GM23338 (cell line): ENCODE measurements at regions not wholly inside any gene's neighbourhood (a gene's known extent, or its start where the extent isn't known, plus 50 kb on each side); places are given as distances from the start of the nearest gene placed in this dataset.

Experiments
- ATAC-seq: fragments of 200-7000 bp; cut with Tn5 transposase; 3 replicates; pipeline ENCODE4 v1.9.1; 2020
- DNase-seq: peaks from one replicate; pipeline ENCODE4 v3.0.0-alpha.2; 2015; ENCODE audit warnings: low spot score
- H2AFZ ChIP-seq: fragments of 200-600 bp; sonication (generic); 2 replicates; pipeline ENCODE4 v1.8.0; 2016; ENCODE audit warnings: antibody characterized with exemption, mild to moderate bottlenecking, moderate library complexity
- H3F3A ChIP-seq: fragments of 200-600 bp; sonication (generic); replicated peaks from 2 replicates; pipeline ENCODE4 v1.8.0; 2017; ENCODE audit warnings: antibody characterized with exemption, mixed run types, low read depth
- H3K27ac ChIP-seq: fragments of 200-600 bp; sonication (generic); 2 replicates; pipeline ENCODE4 v1.6.1; 2016; ENCODE audit warnings: low read depth
- H3K27me3 ChIP-seq: fragments of 200-600 bp; sonication (generic); 2 replicates; pipeline ENCODE4 v1.8.0; 2016; ENCODE audit warnings: mild to moderate bottlenecking, mixed run types, moderate library complexity; ENCODE audit not compliant: insufficient read depth
- H3K36me3 ChIP-seq: fragments of 200-600 bp; sonication (generic); 2 replicates; pipeline ENCODE4 v1.8.0; 2016; ENCODE audit warnings: mild to moderate bottlenecking; ENCODE audit not compliant: insufficient read depth
- H3K4me1 ChIP-seq: fragments of 200-600 bp; sonication (generic); 2 replicates; pipeline ENCODE4 v1.8.0; 2016; ENCODE audit warnings: mild to moderate bottlenecking, moderate library complexity; ENCODE audit not compliant: insufficient read depth
- H3K4me2 ChIP-seq: fragments of 200-600 bp; sonication (generic); 2 replicates; pipeline ENCODE4 v1.7.1; 2017; ENCODE audit warnings: mixed run types
- H3K4me3 ChIP-seq: fragments of 200-600 bp; sonication (generic); 2 replicates; pipeline ENCODE4 v1.6.1; 2016; ENCODE audit warnings: mixed run types
- H3K79me2 ChIP-seq: fragments of 200-600 bp; sonication (generic); replicated peaks from 2 replicates; pipeline ENCODE4 v1.8.0; 2017; ENCODE audit warnings: mild to moderate bottlenecking; ENCODE audit not compliant: insufficient read depth
- H3K9me2 ChIP-seq: fragments of 200-600 bp; sonication (generic); 2 replicates; pipeline ENCODE4 v1.8.0; 2017; ENCODE audit not compliant: insufficient read depth
- H4K20me1 ChIP-seq: fragments of 200-600 bp; sonication (generic); replicated peaks from 2 replicates; pipeline ENCODE4 v1.8.0; 2017; ENCODE audit warnings: mild to moderate bottlenecking; ENCODE audit not compliant: insufficient read depth
- H3K27ac Mint-ChIP-seq: 2 replicates; pipeline ENCODE4 v1.8.0; 2020; ENCODE audit warnings: inconsistent platforms, mild to moderate bottlenecking, moderate library complexity, mixed read lengths
- H3K27me3 Mint-ChIP-seq: 3 replicates; pipeline ENCODE4 v1.8.0; 2022; ENCODE audit warnings: low read depth, mild to moderate bottlenecking, moderate library complexity, mixed read lengths, inconsistent platforms; ENCODE audit not compliant: insufficient read depth, poor library complexity
- H3K36me3 Mint-ChIP-seq: 3 replicates; pipeline ENCODE4 v1.8.0; 2021; ENCODE audit warnings: low read depth, mild to moderate bottlenecking, inconsistent platforms, moderate library complexity, mixed read lengths
- H3K4me1 Mint-ChIP-seq: 3 replicates; pipeline ENCODE4 v1.8.0; 2020; ENCODE audit warnings: mild to moderate bottlenecking, inconsistent platforms, mixed read lengths
- H3K4me3 Mint-ChIP-seq: 3 replicates; pipeline ENCODE4 v1.8.0; 2021; ENCODE audit warnings: moderate library complexity, mild to moderate bottlenecking, inconsistent platforms, mixed read lengths
- H3K9me3 Mint-ChIP-seq: 3 replicates; pipeline ENCODE4 v1.8.0; 2020; ENCODE audit warnings: moderate library complexity, mild to moderate bottlenecking, inconsistent platforms, mixed read lengths
- CREB1 ChIP-seq: fragments of 250-450 bp; sonication (Bioruptor Pico); IDR thresholded peaks from 2 replicates; pipeline ENCODE4 v1.5.0; 2020; ENCODE audit warnings: low read depth, mild to moderate bottlenecking, moderate library complexity
- EZH2phosphoT487 ChIP-seq: fragments of 200-600 bp; sonication (generic); IDR thresholded peaks from one replicate; pipeline ENCODE4 v1.8.1; 2018; ENCODE audit warnings: antibody characterized with exemption; ENCODE audit not compliant: unreplicated experiment
- POLR2AphosphoS5 ChIP-seq: IDR thresholded peaks from 2 replicates; pipeline ENCODE4 v1.6.1; 2016; ENCODE audit warnings: antibody characterized with exemption, low read depth
- STAT1 ChIP-seq: IDR thresholded peaks from one replicate; pipeline ENCODE4 v1.6.1; 2016; ENCODE audit warnings: antibody characterized with exemption; ENCODE audit not compliant: unreplicated experiment
- ZNF114 ChIP-seq: fragments of 250-450 bp; sonication (Bioruptor Pico); IDR thresholded peaks from 2 replicates; pipeline ENCODE4 v1.5.0; 2020; ENCODE audit warnings: mild to moderate bottlenecking, moderate library complexity
- ZNF331 ChIP-seq: fragments of 250-450 bp; sonication (Bioruptor Pico); IDR thresholded peaks from 2 replicates; pipeline ENCODE4 v1.5.0; 2020; ENCODE audit warnings: low read depth, mild to moderate bottlenecking, moderate library complexity
- TF ChIP-seq, protein P1 (sequence below): fragments of 250-450 bp; sonication (Bioruptor Pico); IDR thresholded peaks from 2 replicates; pipeline ENCODE4 v1.5.0; 2020; ENCODE audit warnings: mild to moderate bottlenecking, moderate library complexity
- TF ChIP-seq, protein P2 (sequence below), 2 experiments: fragments of 200-600 bp in 1 of 2; sonication (generic) in 1 of 2; conservative IDR thresholded peaks; 2 replicates each; pipeline versions ENCODE4 v1.5.1 to v1.6.1; 2016 to 2017; ENCODE audit warnings: antibody characterized with exemption in 2 of 2, low read depth in 2 of 2, mild to moderate bottlenecking in 2 of 2, moderate library complexity in 1 of 2

- TF ChIP-seq, protein P1, sequence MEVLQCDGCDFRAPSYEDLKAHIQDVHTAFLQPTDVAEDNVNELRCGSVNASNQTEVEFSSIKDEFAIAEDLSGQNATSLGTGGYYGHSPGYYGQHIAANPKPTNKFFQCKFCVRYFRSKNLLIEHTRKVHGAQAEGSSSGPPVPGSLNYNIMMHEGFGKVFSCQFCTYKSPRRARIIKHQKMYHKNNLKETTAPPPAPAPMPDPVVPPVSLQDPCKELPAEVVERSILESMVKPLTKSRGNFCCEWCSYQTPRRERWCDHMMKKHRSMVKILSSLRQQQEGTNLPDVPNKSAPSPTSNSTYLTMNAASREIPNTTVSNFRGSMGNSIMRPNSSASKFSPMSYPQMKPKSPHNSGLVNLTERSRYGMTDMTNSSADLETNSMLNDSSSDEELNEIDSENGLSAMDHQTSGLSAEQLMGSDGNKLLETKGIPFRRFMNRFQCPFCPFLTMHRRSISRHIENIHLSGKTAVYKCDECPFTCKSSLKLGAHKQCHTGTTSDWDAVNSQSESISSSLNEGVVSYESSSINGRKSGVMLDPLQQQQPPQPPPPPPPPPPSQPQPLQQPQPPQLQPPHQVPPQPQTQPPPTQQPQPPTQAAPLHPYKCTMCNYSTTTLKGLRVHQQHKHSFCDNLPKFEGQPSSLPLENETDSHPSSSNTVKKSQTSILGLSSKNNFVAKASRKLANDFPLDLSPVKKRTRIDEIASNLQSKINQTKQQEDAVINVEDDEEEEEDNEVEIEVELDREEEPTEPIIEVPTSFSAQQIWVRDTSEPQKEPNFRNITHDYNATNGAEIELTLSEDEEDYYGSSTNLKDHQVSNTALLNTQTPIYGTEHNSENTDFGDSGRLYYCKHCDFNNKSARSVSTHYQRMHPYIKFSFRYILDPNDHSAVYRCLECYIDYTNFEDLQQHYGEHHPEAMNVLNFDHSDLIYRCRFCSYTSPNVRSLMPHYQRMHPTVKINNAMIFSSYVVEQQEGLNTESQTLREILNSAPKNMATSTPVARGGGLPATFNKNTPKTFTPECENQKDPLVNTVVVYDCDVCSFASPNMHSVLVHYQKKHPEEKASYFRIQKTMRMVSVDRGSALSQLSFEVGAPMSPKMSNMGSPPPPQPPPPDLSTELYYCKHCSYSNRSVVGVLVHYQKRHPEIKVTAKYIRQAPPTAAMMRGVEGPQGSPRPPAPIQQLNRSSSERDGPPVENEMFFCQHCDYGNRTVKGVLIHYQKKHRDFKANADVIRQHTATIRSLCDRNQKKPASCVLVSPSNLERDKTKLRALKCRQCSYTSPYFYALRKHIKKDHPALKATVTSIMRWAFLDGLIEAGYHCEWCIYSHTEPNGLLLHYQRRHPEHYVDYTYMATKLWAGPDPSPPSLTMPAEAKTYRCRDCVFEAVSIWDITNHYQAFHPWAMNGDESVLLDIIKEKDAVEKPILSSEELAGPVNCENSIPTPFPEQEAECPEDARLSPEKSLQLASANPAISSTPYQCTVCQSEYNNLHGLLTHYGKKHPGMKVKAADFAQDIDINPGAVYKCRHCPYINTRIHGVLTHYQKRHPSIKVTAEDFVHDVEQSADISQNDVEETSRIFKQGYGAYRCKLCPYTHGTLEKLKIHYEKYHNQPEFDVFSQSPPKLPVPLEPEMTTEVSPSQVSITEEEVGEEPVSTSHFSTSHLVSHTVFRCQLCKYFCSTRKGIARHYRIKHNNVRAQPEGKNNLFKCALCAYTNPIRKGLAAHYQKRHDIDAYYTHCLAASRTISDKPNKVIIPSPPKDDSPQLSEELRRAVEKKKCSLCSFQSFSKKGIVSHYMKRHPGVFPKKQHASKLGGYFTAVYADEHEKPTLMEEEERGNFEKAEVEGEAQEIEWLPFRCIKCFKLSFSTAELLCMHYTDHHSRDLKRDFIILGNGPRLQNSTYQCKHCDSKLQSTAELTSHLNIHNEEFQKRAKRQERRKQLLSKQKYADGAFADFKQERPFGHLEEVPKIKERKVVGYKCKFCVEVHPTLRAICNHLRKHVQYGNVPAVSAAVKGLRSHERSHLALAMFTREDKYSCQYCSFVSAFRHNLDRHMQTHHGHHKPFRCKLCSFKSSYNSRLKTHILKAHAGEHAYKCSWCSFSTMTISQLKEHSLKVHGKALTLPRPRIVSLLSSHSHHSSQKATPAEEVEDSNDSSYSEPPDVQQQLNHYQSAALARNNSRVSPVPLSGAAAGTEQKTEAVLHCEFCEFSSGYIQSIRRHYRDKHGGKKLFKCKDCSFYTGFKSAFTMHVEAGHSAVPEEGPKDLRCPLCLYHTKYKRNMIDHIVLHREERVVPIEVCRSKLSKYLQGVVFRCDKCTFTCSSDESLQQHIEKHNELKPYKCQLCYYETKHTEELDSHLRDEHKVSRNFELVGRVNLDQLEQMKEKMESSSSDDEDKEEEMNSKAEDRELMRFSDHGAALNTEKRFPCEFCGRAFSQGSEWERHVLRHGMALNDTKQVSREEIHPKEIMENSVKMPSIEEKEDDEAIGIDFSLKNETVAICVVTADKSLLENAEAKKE = no peak
- TF ChIP-seq ZNF114 (CRISPR knock-in tag) = no peak
- TF ChIP-seq CREB1 = no peak
- no peak for TF ChIP-seq STAT1
- TF ChIP-seq POLR2AphosphoS5 = no peak
Observed at GRCh38 chr7:36019980-36020379, 133.1 kb upstream of the EEPD1 start (continued).

GRCh38 chr7:36021367-36021766, 131.7 kb upstream of the EEPD1 start:
- Mint-ChIP-seq H3K27me3 (peaks cover 8% of the 10 kb centered on the region), H3K9me3 (no peaks in the 10 kb centered on the region), H3K27ac (no peak overlapping the region), H3K36me3 (no peaks in the 10 kb centered on the region), H3K4me1 (no peaks in the 10 kb centered on the region; the same call in 2 of the 3 replicates), H3K4me3 (no peak overlapping the region)
- H3K9me2 ChIP-seq = no peaks in the 10 kb centered on the region
- no peaks in the 10 kb centered on the region for H3K36me3 ChIP-seq
- peak; percentile 97 for ATAC-seq
- H3K27ac ChIP-seq = no peak overlapping the region
- H2AFZ ChIP-seq = no peak overlapping the region
- no peaks in the 10 kb centered on the region for H3F3A ChIP-seq
- peak; percentile 82 for DNase-seq
- no peaks in the 10 kb centered on the region for H3K79me2 ChIP-seq
- H3K27me3 ChIP-seq = no peaks in the 10 kb centered on the region
- H3K4me3 ChIP-seq = no peak overlapping the region
- peaks cover 6% of the 10 kb centered on the region; the same call in 1 of the 2 replicates for H3K4me1 ChIP-seq
- 0 out of 2 replicates have a peak, but pooled peaks have one; percentile 20 for TF ChIP-seq CREB1
- no peak for TF ChIP-seq EZH2phosphoT487
- TF ChIP-seq ZNF331 = peak; percentile 100
- TF ChIP-seq ZNF114 (CRISPR knock-in tag) = no peak
- TF ChIP-seq, protein P2, sequence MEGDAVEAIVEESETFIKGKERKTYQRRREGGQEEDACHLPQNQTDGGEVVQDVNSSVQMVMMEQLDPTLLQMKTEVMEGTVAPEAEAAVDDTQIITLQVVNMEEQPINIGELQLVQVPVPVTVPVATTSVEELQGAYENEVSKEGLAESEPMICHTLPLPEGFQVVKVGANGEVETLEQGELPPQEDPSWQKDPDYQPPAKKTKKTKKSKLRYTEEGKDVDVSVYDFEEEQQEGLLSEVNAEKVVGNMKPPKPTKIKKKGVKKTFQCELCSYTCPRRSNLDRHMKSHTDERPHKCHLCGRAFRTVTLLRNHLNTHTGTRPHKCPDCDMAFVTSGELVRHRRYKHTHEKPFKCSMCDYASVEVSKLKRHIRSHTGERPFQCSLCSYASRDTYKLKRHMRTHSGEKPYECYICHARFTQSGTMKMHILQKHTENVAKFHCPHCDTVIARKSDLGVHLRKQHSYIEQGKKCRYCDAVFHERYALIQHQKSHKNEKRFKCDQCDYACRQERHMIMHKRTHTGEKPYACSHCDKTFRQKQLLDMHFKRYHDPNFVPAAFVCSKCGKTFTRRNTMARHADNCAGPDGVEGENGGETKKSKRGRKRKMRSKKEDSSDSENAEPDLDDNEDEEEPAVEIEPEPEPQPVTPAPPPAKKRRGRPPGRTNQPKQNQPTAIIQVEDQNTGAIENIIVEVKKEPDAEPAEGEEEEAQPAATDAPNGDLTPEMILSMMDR (conservative IDR thresholded peaks at IDR 0.05; ENCODE audit: low read depth in 2 of 2) = peak; percentile 81 to 96
- no peak overlapping the region for H3K4me2 ChIP-seq
- no peaks in the 10 kb centered on the region for H4K20me1 ChIP-seq
